HG03280 (cell line): ENCODE measurements at regions not wholly inside any gene's neighbourhood (a gene's known extent, or its start where the extent isn't known, plus 50 kb on each side); places are given as distances from the start of the nearest gene placed in this dataset.

ENCODE experiments used
- ATAC-seq: cut with Tn5 transposase; IDR thresholded peaks from one replicate; pipeline ENCODE4 v1.9.1; 2021; ENCODE audit warnings: mild to moderate bottlenecking, moderate library complexity; ENCODE audit not compliant: unreplicated experiment

DNA sequence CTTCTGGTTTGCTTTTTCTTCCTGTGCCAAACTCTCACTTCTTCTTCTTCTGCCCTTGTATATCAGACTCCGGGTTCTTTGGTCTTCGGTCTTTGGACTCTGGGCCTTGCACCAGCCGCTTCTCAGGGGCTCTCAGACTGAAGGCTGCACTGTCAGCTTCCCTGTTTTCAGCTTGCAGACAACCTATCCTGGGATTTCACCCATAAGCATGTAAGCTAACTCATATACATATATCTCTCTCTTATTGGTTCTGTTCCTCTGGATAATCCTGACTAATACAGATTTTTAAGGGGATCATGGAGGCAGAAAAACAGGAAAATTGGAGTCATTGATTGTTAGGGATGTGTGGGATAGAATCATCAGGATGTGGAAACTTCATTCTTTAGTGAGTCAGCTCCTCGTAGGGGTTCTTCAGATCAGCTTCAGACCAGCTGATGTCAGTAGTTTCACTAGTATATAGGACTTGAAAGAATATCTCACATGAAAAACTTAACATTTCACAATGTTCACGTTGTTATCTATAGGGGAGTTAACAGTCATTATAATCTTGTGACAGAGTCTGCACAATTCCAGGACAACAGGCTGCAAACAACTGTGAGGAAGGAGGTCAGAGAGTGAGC lies 102.9 kb downstream of the RASSF9 start:
- ATAC-seq = no peak

GRCh38 chr12:85733984-85734383 lies 102.2 kb downstream of the RASSF9 start:
- no peak for ATAC-seq

DNA sequence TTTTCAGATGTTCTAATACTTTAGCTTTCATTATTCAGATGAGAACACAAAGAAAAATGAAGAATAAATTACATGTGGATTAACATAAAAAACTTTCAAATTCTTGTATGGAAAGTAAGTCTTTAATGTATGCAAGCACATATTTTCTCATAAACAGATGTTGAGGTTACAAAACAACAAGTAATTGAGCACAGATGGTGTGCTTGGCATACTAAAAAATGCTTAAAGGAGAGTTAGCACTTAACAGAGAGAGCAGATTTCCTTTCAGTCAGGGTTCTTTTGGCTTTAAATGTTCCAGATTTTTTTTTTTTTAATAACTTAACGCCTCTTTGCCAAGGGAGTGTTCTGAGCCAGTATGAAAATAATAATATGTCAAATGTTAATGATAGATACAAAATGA lies 96.0 kb downstream of the RASSF9 start:
- ATAC-seq = no peak

GRCh38 chr12:85741046-85741445 lies 95.2 kb downstream of the RASSF9 start:
- no peak for ATAC-seq

DNA sequence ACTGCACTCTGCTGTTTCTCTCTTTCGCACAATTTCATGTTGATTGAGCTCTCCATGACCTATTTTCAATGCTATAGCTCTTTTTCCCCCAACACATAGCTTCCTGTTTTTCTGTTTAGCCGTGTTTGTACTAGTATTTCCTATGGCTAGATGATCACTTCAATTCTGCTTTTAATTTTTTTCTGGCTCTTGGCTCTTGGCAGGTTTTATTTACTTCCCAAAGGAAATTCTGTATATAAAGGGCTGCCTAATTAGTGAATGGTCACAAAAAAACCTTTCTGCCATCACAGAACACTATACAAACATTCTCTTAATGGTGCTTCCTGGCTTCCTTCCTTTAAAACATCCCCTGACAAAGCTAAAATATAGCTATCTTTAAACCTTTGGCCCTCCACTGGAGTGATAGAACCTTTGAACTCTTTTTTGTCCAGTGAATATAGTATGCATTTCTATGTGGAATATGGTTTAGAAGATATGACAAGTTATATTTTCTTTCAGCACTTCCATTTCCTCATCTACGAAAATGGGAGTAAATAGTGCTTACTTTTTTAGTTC lies 88.2 kb downstream of the RASSF9 start:
- no peak for ATAC-seq
